SH-SY5Y (cell line): ENCODE measurements at regions not wholly inside any gene's neighbourhood (a gene's known extent, or its start where the extent isn't known, plus 50 kb on each side); places are given as distances from the start of the nearest gene placed in this dataset.

Experiments used
- GATA2 ChIP-seq: IDR thresholded peaks from 2 replicates; pipeline ENCODE4 v1.6.1; 2011; ENCODE audit warnings: mild to moderate bottlenecking, low read depth, low read length
- GATA3 ChIP-seq: IDR thresholded peaks from 2 replicates; pipeline ENCODE4 v1.6.1; 2011; ENCODE audit warnings: low read depth, mild to moderate bottlenecking, low read length, moderate library complexity

DNA sequence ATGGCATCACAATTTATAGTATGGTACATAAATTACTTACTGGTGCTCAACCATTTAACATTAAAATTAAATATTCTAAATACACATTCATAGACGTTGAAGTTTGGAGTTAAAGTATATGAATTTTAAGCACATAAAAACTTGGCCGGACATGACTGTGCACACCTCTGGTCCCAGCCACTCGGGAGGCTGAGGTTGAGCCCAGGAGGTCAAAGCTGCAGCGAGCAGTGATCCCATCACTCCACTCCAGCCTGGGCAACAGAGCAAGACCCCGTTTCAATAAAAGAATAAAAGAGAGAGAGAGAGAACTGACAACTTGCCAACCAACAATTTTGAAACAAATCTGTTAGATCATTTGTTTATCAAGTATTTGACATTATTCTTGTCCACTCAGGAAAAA is 943.3 kb upstream of the KCND2 start:
- TF ChIP-seq GATA3 (no peak), GATA2 (no peak)
